IgD-negative memory B cell (primary cell): ENCODE measurements at regions not wholly inside any gene's neighbourhood (a gene's known extent, or its start where the extent isn't known, plus 50 kb on each side); places are given as distances from the start of the nearest gene placed in this dataset.

Source experiments
- H3K27ac Mint-ChIP-seq, 3 donors: one replicate each; pipeline ENCODE4 v1.8.0; 2020 to 2022; ENCODE audit warnings: mild to moderate bottlenecking in 3 of 3, mixed read lengths in 3 of 3, moderate library complexity in 1 of 3
- H3K27me3 Mint-ChIP-seq: one replicate; pipeline ENCODE4 v1.8.0; 2021; ENCODE audit warnings: mixed read lengths
- H3K36me3 Mint-ChIP-seq: one replicate; pipeline ENCODE4 v1.8.0; 2020; ENCODE audit warnings: mild to moderate bottlenecking, mixed read lengths
- H3K4me1 Mint-ChIP-seq, 3 donors: one replicate each; pipeline ENCODE4 v1.8.0; 2020 to 2022; ENCODE audit warnings: mixed read lengths in 3 of 3, mild to moderate bottlenecking in 1 of 3
- H3K4me3 Mint-ChIP-seq, 4 donors: one replicate each; pipeline ENCODE4 v1.8.0; 2020 to 2022; ENCODE audit warnings: mild to moderate bottlenecking in 4 of 4, mixed read lengths in 4 of 4, moderate library complexity in 3 of 4
- H3K9me3 Mint-ChIP-seq, 3 donors: one replicate each; pipeline ENCODE4 v1.8.0; 2020 to 2021; ENCODE audit warnings: mixed read lengths in 3 of 3, mild to moderate bottlenecking in 1 of 3

- H3K27me3 Mint-ChIP-seq = no peaks in the 10 kb centered on the region
- H3K36me3 Mint-ChIP-seq = no peaks in the 10 kb centered on the region
- H3K27ac Mint-ChIP-seq = no peak overlapping the region
- H3K4me1 Mint-ChIP-seq = peaks cover 0 to 2% (median 0%) of the 10 kb centered on the region in 3 donors
- no peak overlapping the region for H3K4me3 Mint-ChIP-seq
- H3K9me3 Mint-ChIP-seq = no peaks in the 10 kb centered on the region
Measured at GRCh38 chr7:108818742-108819141, 249.1 kb downstream of the DNAJB9 start.

GRCh38 chr7:108824840-108825580 lies 255.3 kb downstream of the DNAJB9 start:
- H3K27me3 Mint-ChIP-seq = no peaks in the 10 kb centered on the region
- H3K9me3 Mint-ChIP-seq = no peaks in the 10 kb centered on the region
- H3K36me3 Mint-ChIP-seq = no peaks in the 10 kb centered on the region
- H3K4me1 Mint-ChIP-seq = peaks cover 0 to 4% (median 0%) of the 10 kb centered on the region in 3 donors
- no peak overlapping the region for H3K27ac Mint-ChIP-seq
- no peak overlapping the region for H3K4me3 Mint-ChIP-seq

DNA sequence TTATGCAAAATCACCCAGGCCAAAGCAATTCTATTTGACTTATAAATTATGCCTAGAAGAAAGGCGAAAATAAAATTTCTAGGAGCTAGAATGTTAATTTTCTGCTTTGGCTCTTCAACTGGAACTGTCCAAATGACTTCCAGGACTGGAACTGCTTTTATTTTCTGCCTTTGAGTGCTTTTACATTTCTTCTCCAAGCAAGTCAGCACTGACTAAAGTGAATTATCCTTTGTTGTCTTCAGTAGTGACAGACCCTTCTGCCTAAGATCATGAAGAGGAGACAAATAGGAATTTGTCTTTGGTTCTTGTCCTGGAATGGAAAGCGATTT lies 255.9 kb downstream of the DNAJB9 start:
- no peak overlapping the region for H3K4me3 Mint-ChIP-seq
- H3K27me3 Mint-ChIP-seq = no peaks in the 10 kb centered on the region
- peaks cover 0 to 4% (median 0%) of the 10 kb centered on the region in 3 donors for H3K4me1 Mint-ChIP-seq
- no peak overlapping the region for H3K27ac Mint-ChIP-seq
- H3K9me3 Mint-ChIP-seq = no peaks in the 10 kb centered on the region
- H3K36me3 Mint-ChIP-seq = no peaks in the 10 kb centered on the region

DNA sequence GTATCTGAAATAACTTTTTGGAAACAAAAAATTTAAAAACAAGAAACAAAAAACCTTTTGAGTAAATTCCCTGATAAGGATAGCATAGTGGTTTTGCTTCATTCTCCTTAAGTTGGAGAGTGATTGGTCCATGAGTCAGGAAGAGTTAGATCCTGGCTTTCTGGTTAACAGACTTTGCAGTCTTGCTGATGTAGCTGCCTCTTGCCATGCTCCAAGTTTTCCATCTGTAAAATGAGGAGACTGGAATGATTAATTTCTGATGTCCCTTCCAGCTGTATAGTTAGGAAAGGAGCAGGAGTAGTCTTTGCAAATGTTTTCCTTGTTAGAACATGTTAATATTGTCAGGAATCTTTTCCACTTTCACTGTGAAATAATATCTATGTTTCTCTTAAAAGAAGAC lies 266.6 kb downstream of the DNAJB9 start:
- H3K9me3 Mint-ChIP-seq = peaks cover 0 to 4% (median 0%) of the 10 kb centered on the region in 3 donors
- no peaks in the 10 kb centered on the region for H3K27me3 Mint-ChIP-seq
- no peak overlapping the region for H3K4me3 Mint-ChIP-seq
- no peaks in the 10 kb centered on the region for H3K36me3 Mint-ChIP-seq
- H3K4me1 Mint-ChIP-seq = no peaks in the 10 kb centered on the region
- no peak overlapping the region for H3K27ac Mint-ChIP-seq

GRCh38 chr7:108838198-108838597 lies 268.5 kb downstream of the DNAJB9 start:
- Mint-ChIP-seq H3K27me3 (no peaks in the 10 kb centered on the region), H3K4me1 (no peaks in the 10 kb centered on the region), H3K27ac (no peak overlapping the region), H3K4me3 (no peak overlapping the region), H3K9me3 (peaks cover 0 to 4% (median 0%) of the 10 kb centered on the region in 3 donors), H3K36me3 (no peaks in the 10 kb centered on the region)

GRCh38 chr7:108839076-108839475 lies 269.4 kb downstream of the DNAJB9 start:
- Mint-ChIP-seq H3K4me3 (no peak overlapping the region), H3K27me3 (no peaks in the 10 kb centered on the region), H3K9me3 (peaks cover 0 to 4% (median 0%) of the 10 kb centered on the region in 3 donors), H3K27ac (no peak overlapping the region), H3K36me3 (no peaks in the 10 kb centered on the region), H3K4me1 (no peaks in the 10 kb centered on the region)

DNA sequence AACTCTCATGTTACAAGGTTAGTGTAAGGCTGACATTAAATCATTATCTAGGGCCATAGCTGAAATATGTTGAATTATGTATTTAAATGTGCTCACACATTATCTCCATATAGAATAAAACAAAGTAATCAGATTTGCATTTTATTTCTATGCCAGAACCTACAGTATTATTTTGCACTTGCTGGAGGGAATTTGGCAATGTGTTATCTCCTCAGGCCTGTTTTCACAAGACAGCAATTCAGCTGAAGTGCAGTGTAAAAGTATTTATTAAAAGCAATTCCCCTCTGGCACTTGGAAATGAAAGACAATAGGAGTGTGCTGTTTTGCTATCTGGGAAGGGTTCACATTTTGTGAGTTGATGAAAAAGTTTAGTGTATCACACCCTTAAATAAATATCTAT lies 276.3 kb downstream of the DNAJB9 start:
- Mint-ChIP-seq H3K27ac (no peak overlapping the region), H3K27me3 (no peaks in the 10 kb centered on the region), H3K36me3 (no peaks in the 10 kb centered on the region), H3K4me3 (no peak overlapping the region), H3K9me3 (peaks cover 0 to 2% (median 0%) of the 10 kb centered on the region in 3 donors), H3K4me1 (no peaks in the 10 kb centered on the region)

DNA sequence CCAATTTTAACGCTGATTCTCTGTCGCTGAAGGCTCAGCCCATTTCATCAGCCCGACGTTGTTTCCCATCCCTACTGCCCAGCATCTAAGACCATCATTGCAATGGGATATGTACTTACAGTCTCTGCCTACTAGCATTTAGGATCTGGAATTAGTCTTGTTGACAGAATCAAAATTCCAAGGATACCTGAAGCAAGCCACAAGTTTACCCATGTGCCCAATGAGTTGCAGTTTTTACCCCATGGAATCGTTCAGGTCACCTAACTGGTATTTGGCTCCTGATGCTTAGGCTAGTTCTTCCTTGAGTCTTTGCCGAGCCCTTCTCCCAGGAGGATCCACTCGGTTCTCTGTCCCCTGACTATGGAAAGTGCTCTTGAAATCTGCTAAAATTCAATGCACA lies 276.8 kb downstream of the DNAJB9 start:
- Mint-ChIP-seq H3K36me3 (no peaks in the 10 kb centered on the region), H3K27me3 (no peaks in the 10 kb centered on the region), H3K9me3 (peaks cover 0 to 2% (median 0%) of the 10 kb centered on the region in 3 donors), H3K27ac (no peak overlapping the region), H3K4me3 (no peak overlapping the region), H3K4me1 (no peaks in the 10 kb centered on the region)

DNA sequence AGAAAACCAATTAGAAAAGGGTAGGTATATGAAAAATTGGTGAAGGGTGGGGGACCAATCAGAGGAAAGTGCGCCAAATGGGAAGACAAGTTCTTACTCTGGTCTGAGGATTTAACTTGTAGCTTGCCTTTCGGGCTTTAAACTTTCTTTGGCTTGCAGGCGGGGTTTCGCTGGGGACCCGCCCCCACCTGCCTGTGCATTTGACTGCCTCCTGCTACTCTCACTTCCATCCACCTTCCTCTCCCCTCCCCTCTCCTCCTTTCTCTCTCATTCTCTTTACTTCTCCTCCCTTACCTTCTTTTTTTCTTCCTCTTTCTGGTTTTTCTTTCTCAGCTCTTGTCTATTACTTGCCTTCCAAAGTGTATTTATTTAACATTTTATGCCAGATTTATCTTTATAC lies 278.8 kb downstream of the DNAJB9 start:
- Mint-ChIP-seq H3K4me1 (no peaks in the 10 kb centered on the region), H3K27ac (no peak overlapping the region), H3K9me3 (peaks cover 0 to 2% (median 0%) of the 10 kb centered on the region in 3 donors), H3K4me3 (no peak overlapping the region), H3K36me3 (no peaks in the 10 kb centered on the region), H3K27me3 (no peaks in the 10 kb centered on the region)

GRCh38 chr7:108860615-108861014 lies 290.9 kb downstream of the DNAJB9 start:
- Mint-ChIP-seq H3K27me3 (peaks cover 6% of the 10 kb centered on the region), H3K9me3 (peaks cover 5 to 7% (median 6%) of the 10 kb centered on the region in 3 donors), H3K27ac (no peak overlapping the region), H3K4me3 (no peak overlapping the region), H3K36me3 (no peaks in the 10 kb centered on the region), H3K4me1 (no peaks in the 10 kb centered on the region)

- Mint-ChIP-seq H3K4me1 (no peaks in the 10 kb centered on the region), H3K27ac (no peak overlapping the region), H3K27me3 (peaks cover 5% of the 10 kb centered on the region), H3K9me3 (peaks cover 5 to 7% (median 6%) of the 10 kb centered on the region in 3 donors), H3K4me3 (no peak overlapping the region), H3K36me3 (no peaks in the 10 kb centered on the region)
Measured at GRCh38 chr7:108861071-108861470, 291.4 kb downstream of the DNAJB9 start.

DNA sequence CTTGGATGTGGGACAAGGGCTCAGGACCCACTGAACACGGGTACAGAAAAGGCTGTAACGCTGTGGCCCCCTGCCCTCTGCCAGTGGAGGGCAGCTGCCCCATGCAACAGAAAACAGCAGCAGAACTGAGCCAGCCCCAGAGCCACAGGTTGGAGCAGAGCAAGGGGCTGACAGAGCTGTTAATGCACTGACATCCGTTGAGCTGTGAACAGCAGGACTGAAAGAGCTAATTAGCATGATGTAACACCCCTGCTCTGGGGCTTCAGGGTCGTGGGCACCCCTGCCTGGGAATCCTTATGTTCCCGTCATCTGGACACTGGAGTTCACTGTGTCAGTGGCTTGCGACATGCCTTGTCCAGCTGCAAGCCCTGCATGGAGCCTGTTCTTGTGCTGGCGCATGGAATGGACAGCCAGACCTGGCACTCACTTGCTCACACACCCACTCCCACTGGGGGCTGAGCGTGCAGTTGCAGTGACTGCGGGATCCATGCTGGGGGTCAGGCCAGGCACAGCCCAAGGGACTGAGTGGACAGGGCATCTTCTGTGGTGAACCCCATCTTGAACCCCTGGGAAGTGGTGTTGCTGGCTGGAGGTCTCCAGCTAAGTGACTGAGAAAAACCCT lies 293.7 kb downstream of the DNAJB9 start:
- Mint-ChIP-seq H3K27ac (no peak overlapping the region), H3K36me3 (no peaks in the 10 kb centered on the region), H3K4me1 (no peaks in the 10 kb centered on the region), H3K9me3 (peaks cover 3 to 6% (median 5%) of the 10 kb centered on the region in 3 donors), H3K4me3 (no peak overlapping the region), H3K27me3 (no peaks in the 10 kb centered on the region)

DNA sequence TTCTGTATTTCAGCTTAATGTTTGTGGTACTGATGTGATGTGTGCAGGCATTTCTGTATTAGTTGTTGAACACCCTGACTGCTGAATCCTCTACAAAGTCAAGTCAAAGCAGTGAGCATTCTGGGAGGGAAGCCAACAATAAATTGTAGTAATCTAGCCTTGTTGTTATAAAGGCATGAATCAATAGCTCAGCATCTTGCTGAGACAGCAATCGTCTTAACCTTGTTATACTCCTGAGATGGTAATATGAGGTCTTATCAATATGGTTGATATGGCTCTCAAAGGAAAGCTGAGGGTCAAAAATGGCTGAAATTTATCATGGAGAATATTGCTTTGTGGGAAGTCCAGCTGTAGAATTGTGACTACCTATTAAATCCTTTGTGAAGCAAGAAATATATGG lies 299.4 kb downstream of the DNAJB9 start:
- H3K36me3 Mint-ChIP-seq = no peaks in the 10 kb centered on the region
- no peaks in the 10 kb centered on the region for H3K4me1 Mint-ChIP-seq
- no peak overlapping the region for H3K27ac Mint-ChIP-seq
- H3K27me3 Mint-ChIP-seq = no peaks in the 10 kb centered on the region
- H3K9me3 Mint-ChIP-seq = peaks cover 0 to 4% (median 3%) of the 10 kb centered on the region in 3 donors
- no peak overlapping the region for H3K4me3 Mint-ChIP-seq

DNA sequence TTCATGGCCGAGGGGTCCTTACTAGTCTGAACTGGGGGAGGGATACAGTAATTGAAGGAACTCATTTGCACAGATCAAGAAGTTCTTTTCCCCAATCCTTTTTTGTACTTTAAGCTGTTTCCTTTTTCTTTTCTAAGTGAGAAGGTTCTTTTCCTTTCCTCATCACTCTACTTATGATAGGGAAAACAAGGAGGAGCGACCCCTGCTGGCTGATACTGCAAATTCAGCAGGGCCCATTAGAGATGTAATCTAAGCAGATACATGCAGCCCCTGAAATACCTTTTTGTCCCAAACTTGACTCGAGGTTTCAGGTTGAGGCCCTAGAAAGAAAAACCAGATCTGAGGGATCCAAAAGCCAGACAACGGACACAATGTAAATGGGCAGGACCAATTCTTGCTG lies 305.5 kb downstream of the DNAJB9 start:
- no peak overlapping the region for H3K27ac Mint-ChIP-seq
- H3K27me3 Mint-ChIP-seq = peaks cover 3% of the 10 kb centered on the region
- no peaks in the 10 kb centered on the region for H3K4me1 Mint-ChIP-seq
- no peaks in the 10 kb centered on the region for H3K36me3 Mint-ChIP-seq
- H3K4me3 Mint-ChIP-seq = no peak overlapping the region
- peaks cover 3 to 4% (median 4%) of the 10 kb centered on the region in 3 donors for H3K9me3 Mint-ChIP-seq

DNA sequence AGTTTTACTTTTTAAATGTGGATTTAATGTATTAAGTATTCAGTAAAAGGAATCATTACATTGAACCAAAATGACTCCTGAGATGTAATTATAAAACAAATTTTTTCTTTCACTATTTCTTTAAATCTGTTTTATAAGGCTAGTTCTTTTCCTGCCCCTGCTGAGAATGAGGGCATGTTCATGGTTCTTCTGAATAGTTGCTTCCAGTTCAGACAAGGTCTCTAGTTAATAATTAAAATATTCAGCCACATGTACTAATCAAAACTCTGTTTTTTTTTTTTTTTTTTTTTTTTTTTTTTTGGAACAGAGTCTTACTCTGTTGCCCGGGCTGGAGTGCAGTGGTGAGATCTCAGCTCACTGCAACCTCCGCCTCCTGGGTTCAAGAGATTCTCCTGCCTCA lies 321.2 kb downstream of the DNAJB9 start:
- Mint-ChIP-seq H3K4me1 (no peaks in the 10 kb centered on the region), H3K27ac (no peak overlapping the region), H3K4me3 (no peak overlapping the region), H3K36me3 (no peaks in the 10 kb centered on the region), H3K27me3 (no peaks in the 10 kb centered on the region), H3K9me3 (peaks cover 6 to 15% (median 9%) of the 10 kb centered on the region in 3 donors)

GRCh38 chr7:108908456-108908855 lies 338.8 kb downstream of the DNAJB9 start:
- no peak overlapping the region for H3K27ac Mint-ChIP-seq
- no peak overlapping the region for H3K4me3 Mint-ChIP-seq
- H3K9me3 Mint-ChIP-seq = peaks cover 0 to 1% (median under 1%) of the 10 kb centered on the region in 3 donors
- no peaks in the 10 kb centered on the region for H3K4me1 Mint-ChIP-seq
- no peaks in the 10 kb centered on the region for H3K36me3 Mint-ChIP-seq
- no peaks in the 10 kb centered on the region for H3K27me3 Mint-ChIP-seq
